Testis (tissue), 2 donors: ENCODE measurements at regions not wholly inside any gene's neighbourhood (a gene's known extent, or its start where the extent isn't known, plus 50 kb on each side); places are given as distances from the start of the nearest gene placed in this dataset.

Experiments
- CTCF ChIP-seq, 3 experiments: fragments of 450-650 bp in 2 of 3; fragments of 200-600 bp in 1 of 3; sonication (generic) in 1 of 3; IDR thresholded peaks; one replicate each; pipeline ENCODE4 v1.5.1; 2016 to 2019; ENCODE audit warnings: antibody characterized with exemption in 3 of 3, mild to moderate bottlenecking in 2 of 3, moderate library complexity in 1 of 3
- POLR2A ChIP-seq: fragments of 450-650 bp; IDR thresholded peaks from one replicate; pipeline ENCODE4 v1.6.1; 2017; ENCODE audit warnings: antibody characterized with exemption, mild to moderate bottlenecking, moderate library complexity

GRCh38 chr14:43887523-43887922, 619.6 kb downstream of the FSCB start:
- TF ChIP-seq CTCF (IDR thresholded peaks at IDR 0.05) (no peak), POLR2A (no peak)
